ENCODE measurements at regions not wholly inside any gene's neighbourhood (a gene's known extent, or its start where the extent isn't known, plus 50 kb on each side); places are given as distances from the start of the nearest gene placed in this dataset.
"Not testable (repeated sequence)": the region's sequence is repeated elsewhere in the genome, so short reads cannot be mapped to it uniquely, and the experiment has no call there.

DNA sequence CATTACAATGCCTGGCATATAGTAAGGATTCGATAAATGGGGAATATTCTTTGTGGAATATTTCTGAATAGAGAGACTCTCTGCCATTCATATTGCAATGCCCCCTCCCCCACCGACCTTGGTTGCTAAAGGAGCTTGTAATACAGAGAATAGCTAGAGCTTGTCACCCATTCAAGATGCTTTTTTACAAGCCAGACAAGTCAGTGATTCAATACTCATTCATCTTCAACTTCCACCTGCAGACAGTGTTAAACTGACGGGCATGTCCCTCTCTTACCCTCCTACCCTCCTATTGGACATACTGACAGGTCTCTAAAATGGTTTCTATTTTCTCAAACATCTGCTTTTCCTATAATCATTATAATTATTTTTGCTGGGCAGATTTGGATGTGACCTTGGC is 257.4 kb downstream of the KCNJ2 start:
- no peak for DNase-seq

DNA sequence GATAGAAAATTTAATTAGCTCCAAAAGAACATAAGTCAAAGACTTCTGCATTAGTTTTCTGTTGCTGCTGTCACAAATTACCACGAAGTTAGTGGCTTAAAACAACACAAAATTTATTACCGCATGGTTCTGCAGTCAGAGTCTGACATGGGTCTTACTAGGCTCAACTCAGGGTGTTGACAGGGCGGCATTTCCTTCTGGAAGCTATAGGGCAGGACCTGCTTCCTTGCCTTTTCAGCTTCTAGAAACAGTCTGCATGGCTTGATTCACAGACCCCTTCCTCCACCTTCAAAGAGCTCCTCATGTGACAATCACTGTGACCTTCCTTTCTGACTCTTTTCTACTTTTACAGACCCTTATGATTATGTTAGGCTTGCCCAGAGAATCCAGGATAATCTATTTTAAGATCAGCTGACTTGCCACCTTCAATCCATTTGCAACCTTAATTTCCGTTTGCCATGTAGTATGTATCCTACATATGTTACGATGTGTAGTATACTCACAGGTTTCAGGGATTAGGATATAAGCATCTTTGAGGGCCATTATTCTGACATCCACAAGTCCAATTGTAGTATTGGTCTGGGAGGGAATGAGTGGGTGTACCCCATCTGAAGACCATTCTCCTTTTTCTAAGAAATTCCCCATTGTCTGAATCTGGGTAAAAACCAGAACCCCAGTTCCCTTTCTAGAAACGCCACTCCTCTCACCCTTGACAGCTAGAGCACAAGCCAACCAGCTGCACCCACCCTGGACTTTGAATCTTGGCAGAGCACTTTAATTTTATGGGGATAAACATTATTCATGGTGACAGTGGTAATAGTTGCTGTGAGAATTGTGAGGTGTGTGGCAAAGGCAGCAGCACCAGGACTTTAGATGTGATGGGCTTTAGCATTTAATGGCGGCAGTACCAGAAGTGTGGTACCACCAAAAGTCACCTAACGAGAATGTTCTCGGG is 265.5 kb downstream of the KCNJ2 start:
- no peak for DNase-seq

DNA sequence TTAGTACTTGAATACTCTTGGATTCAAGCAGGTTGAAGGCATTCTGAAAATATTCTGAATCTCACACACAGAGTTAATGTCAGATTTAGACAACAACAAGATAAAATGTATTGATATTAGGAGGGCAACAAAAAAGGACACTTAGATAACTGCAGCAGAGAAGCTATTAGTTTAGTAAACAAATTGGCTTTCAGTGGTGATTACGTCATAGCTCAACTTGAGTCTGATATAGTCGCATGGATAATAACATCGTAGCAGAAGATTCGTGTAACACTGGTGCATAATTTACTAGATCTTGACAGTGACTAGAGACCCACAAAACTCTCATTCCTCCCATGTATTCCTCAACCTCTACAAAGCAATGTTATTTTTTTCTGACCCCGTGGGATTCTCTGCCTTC is 268.3 kb downstream of the KCNJ2 start:
- no peak for DNase-seq

DNA sequence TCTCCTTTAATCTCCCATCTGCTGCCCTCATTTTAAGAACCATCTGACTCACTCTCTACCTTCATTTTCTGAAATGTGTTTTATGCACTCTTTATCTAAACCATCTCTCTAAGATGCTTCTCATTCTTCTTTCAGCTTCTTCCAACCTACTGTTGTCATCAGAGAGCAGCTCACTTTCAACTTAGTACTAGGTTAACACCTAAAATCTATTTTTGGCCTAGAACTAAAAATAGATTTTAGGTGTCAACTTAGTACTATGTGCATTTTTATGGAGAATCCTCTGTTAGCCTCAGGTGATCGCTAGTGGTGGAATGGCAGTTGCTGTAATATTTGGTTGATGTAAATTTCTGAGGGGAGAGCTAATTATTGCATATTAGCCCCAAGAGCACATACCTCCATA is 277.1 kb downstream of the KCNJ2 start:
- no peak for DNase-seq

DNA sequence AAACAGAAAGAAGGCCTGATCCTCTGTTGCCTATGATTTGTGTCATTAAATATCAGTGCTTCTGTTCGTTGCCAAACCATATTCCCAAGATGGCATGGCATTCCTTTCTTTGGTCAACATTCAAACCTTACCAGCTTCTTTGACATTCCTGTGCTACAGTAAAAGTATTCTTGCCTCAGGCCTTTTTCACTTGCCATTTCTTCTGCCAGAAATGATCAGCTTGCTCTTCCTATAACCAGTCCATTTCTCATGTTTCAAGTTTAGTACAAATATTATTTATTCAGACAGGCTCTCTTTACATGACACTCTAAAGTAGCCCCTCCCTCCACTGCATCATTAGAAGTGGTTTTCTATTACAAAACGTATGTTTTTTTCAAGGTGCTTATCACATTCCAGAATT is 278.3 kb downstream of the KCNJ2 start:
- no peak for DNase-seq

DNA sequence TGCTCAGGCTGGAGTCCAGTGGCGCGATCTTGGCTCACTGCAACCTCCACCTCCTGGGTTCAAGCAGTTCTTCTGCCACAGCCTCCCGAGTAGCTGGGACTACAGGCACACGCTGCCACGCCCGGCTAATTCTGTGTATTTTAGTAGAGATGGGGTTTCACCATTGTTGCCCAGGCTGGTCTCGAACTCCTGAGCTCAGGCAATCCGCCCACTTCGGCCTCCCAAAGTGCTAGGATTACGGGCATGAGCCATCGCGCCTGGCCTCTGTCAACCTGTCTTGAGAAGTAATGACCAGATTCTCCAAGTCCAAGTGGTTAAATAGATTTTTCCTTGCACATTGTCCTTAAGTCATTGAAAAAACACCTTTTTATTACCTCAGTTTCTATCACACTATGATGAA is 283.7 kb downstream of the KCNJ2 start:
- DNase-seq = not testable (repeated sequence)

DNA sequence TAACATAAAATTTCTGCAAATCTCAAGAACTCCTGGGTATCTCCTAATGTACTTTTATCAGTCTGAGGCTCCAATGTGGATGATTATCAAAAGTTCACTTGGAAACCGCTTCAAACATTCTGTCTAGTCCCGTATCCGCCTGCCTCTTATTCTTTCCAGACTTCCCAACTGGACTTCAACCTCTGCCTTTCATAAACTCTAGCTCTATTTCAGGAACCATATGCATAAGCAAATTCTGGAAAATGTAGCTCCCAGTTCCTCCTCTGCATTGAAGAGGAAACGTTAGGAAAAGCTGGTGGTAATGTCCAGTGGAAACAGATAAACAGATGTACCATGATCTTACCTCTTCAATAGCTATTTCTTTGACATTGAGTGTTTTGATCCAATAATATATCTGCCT is 285.0 kb downstream of the KCNJ2 start:
- DNase-seq = no peak

DNA sequence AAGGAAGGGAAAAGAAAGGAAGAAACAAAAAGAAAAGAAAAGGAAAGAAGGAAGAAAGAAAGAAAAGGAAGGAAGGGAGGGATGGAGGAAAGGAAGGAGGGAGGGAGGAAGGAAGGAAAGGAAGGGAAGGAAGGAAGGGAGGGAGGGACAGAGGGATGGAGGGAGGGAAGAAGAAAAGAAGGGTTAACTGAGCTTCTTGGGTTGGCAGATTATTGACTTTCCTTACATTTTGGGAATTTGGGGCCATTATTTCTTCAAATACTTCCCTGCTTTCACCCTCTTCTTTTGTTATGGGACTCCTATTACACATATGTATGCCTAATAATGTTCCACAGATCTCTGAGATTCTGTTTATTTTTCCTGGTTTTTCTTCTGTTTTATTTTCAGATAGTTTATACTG is 285.6 kb downstream of the KCNJ2 start:
- no peak for DNase-seq

DNA sequence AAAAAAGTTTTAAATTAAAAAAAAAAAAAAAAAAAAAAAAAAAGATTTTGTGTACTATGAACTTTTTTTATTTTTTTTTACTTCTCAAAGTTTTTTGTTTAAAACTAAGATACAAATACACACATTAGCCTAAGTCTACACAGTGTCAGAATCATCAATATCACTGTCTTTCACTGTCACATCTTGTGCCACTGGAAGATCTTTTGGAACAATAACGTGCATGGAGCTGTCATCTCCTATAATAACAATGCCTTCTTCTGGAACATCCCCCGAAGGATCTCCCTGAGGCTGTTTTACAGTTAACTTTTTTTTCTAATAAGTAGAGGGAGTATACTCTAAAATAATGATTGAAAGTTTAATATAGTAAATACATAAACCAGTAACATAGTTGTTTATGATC is 295.7 kb downstream of the KCNJ2 start:
- DNase-seq = no peak

DNA sequence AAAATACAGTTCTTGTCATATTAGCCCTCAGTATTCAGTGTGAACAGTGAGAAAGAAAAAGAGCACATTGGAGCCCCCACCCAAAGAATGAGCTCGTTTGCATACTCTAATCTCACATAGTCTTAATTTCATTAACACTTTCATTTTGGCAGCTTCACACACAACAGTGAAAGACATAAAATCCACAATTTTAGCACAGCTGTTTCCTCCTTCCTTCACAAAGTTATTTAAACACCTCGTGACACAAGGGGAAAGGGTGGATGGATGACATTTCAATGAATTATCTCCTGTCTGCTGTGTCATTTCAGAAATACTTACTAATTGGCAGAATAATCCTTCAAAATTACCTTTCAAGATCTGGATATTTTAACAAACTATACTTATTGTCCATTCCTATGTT is 299.3 kb downstream of the KCNJ2 start:
- DNase-seq = no peak

DNA sequence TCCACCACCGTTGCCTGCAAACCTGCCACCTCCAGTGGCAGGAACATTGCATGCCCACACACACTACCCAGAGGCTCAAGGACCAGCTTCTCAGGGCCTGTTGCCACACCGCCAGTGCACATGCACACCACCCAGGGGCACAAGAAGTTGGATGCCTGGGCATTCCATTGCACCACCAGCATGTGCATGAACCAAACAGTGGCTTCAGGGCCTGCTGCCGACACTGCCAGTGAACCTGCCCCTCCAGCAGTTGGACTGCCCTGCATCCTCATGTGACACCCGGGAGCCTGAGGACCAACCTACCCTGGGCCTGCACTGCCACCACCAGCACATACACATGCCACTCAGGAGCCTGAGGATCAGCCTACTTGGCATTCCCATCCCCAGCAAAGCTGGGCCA is 303.7 kb downstream of the KCNJ2 start:
- no peak for DNase-seq

DNA sequence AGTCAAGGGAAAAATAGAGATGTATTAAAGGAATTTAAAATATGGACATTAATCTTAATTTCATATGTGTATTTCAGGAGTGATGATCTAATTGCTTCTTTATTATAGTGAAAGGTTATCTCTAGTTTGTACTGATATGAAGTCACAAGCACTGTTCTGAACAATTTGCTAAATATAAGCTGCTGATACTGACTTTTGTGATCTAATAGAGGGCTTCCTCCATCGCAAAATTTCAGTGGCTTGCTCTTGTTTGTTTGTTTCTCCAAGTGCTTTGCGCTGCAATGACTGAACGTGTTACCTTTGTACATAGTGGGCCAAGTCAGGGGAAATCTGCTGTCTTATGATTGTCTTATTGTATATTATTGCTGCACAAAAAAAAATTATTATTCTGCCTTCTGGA is 307.0 kb downstream of the KCNJ2 start:
- no peak for DNase-seq

DNA sequence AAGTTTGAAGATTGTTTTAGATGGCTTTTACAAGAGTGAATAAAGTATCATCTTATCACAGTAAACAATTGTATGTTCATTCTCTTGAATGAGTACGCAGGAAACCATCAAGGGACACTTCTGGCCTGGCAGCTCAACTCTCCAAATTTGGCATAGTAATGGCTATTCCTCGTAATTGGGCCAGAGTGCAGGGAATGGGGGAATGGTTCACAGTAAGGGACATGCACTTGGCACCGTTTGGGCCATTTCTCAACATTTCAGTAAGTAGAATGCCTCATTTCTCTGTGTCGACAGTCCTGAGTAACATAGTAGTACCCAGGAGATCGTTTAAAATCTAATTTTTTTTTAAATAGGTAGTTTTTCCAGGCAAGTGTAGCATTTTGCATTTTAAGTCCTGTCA is 309.6 kb downstream of the KCNJ2 start:
- DNase-seq = no peak

DNA sequence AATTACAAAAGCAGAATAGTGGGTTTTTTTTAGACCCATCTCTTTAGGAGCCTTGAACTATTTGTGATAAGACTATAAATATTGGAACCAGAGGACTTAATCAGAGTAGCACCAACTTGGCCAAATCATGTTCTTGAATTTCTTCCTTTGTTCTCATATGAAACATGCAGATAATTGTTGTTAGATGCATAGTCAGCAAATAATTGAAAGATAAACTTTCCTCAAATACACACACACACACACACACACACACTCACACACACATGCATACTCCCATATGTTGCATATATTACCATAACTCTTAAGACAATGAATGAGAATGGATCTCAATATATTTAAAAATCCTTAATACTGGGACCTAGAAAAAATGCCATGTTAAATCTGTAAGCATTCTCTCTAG is 310.4 kb downstream of the KCNJ2 start:
- no peak for DNase-seq

DNA sequence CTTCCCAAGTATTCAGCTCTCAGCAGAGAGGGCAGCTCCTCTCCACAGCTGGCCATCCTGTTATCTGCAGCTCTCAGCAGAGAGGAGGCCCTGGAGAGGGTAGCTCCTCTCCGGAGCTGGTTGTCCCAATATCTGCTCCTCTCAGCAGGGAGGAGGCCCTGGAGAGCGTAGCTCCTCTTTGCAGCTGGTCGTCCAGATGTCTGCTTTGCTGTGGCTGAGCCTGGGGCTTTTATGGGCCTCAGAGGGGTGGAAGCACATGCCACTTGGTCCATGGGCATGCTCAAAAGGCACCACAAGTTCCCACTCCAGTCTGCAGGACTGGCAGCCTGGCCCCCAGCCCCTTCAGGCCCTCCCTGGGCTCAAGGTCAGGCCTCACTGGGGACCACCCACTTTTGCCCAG is 314.3 kb downstream of the KCNJ2 start:
- DNase-seq = no peak

DNA sequence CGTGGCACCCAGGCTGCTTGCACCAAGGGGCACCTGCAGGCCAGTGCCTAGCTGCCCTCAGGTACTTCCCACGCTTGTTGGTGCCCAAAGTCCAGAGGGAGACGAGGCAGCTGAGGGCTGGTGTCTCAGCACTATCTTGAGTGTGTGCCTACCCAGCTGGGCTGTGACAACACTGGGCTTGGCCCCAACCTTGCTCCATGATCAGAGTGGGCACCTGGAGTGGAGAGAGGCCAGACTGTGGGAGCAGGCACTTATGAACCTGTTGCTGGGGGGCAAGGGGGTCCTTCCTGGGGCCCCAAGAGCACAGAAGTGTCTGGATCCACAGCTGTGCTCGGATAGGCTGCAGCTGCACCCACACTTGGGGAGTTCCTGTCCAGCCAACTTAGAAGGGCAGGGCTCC is 314.7 kb downstream of the KCNJ2 start:
- no peak for DNase-seq

DNA sequence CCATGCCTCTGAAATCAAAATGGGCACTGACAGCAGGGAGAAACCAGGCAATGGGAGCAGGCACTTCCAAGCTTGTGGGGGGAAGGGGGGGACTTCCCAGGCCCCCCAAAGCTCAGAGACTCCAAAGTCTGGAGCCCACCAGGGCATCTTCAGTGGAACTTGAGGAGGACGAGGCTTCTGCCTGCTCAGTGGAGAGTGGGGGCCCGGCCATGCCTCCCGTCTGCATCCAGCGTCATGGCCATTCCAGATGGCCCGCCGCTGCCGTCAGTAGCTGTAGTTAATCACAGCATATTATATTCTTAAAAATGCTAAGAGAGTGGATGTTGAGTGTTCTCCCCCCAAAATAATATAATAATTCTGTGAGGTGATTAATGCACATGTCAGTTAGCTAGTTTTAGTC is 315.2 kb downstream of the KCNJ2 start:
- DNase-seq = no peak

DNA sequence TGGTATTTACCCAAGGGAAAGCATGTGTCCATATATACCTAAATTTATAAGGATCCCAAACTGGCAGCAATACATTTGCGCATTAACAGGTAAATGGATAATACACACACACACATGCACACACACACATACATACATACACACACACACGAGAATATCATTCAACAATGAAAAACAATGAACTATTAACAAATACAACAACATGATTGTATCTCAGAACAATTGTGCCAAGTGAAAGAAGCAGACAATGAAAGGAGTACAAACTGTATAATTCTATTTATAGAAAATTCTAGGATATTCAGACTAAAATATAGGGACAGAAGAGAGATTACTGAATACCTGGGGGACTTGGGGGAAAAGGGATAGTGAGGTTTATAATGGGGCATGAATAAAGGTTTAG is 323.0 kb downstream of the KCNJ2 start:
- DNase-seq = peak in 2 of 56 donors; percentile 1 to 11

DNA sequence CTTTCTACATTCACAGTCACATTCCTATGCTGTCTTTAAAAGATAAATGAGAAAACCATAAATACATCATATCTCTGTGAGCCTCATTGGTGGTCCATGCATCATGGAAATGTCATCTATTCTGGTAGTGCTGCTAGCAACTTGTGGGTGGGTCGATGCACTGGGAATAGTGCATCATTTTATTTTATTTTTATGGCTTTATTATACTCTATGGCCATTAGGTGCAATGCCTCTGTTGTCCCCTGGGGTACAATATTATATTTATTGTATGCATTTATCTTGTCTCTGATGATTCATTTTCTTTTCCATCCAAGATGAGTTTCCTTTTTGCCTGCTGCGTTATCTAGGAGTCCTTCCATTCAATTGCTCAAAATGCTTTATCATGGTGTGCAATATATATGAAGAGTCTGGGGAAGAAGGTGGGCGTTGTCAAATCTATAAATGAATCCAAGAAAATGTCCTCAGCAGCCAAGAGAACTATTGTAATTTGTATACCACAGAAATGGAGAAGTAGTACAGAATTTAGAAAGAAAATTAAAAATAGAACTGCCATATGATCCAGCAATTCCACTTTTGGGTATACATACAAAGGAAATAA is 324.0 kb downstream of the KCNJ2 start:
- DNase-seq = no peak

DNA sequence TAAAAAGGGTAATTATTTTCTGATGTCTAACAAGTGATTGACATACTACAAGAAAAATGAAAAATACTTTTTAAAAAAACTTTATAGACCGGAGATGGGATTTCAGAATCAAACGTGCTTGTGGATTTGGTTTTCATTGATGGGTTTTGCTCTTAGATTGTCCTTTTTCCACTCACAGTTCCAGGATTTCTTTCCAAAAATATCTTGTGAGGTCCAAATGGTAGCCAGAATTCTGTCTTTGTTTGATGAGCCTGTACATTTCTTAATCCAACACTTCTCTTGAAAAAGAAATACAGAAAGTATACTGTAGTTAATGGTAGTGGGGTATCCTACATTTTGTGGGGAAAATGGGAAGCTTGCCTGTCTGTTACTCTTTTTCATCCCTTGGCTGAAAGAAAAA is 329.3 kb downstream of the KCNJ2 start:
- no peak for DNase-seq

DNA sequence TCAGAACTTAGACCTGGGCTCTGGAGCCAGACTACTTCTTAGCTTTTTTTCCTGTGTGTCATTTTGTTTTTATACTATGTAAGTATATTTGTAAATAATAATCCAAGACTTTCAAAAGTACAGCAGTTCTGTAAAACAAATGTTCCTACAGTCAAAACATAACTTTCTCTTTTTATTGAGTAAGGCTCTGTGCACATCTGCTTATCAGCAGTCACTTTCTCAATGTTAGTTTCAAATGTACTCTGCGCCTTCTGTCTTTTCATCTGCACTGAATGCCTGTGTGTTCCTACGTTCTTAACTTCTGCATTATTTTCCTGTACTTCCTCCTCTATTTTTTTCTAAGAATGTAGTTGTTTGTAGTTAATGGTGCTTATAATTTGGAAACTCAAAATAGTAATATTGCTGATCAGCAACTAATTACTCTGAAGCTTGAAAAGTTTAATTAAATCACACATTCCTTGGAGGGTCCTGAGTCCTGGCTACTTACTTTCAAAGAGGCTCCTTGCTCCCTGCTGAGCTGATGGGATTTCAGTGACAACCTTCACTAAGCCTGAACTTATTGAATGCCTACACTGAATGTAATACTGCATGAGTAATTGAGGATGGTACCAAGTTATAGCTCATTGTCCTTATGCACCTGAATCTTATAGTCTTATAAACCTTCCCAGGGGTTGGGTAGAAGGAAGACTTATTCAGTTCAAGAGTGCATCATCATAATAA is 329.9 kb downstream of the KCNJ2 start:
- DNase-seq = no peak

DNA sequence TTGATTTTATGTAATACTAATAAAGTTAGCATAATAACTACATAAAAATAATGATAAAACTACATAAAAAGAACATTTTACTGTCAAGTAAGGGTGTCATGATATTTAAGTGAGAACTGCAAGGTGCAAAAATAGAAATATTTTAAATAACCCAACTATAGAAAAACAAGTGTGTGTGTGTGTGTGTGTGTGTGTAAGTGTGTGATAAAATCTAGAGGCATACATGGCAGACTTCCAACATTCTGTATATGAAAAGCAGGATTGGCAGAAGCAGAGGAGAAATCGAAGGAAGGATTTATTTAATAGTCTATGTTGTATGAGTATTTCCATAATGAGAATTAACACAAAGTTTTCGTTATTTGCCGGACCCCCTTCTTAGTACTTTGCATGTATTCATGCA is 334.1 kb downstream of the KCNJ2 start:
- DNase-seq = no peak

DNA sequence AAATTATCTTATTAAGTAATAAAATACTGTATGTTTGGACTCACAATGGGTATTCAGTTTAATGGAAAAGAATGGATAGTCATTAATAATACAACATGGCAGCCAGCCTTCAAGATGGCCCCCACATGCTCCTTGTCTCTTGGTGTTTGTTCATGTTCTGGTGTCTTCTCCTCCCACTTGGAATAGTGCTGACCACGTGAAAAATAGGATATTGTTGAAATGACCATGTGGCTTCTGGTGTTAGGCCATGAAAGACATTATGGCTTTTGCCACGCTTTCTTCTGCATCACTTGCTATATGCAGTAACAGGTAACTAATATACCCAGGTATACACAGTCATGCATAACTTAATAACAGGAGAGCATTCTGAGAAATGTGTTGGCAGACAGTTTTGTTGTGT is 341.0 kb downstream of the KCNJ2 start:
- no peak for DNase-seq
